Body of pancreas (tissue), 4 donors: ENCODE measurements at regions not wholly inside any gene's neighbourhood (a gene's known extent, or its start where the extent isn't known, plus 50 kb on each side); places are given as distances from the start of the nearest gene placed in this dataset.

Source experiments
- POLR2A ChIP-seq, 3 donors: fragments of 450-650 bp; IDR thresholded peaks; one replicate each; pipeline ENCODE4 v1.6.1; 2016; ENCODE audit warnings: antibody characterized with exemption in 3 of 3, mild to moderate bottlenecking in 2 of 3
- TF ChIP-seq, protein P1 (sequence below), 7 experiments: fragments of 450-650 bp in 4 of 7; fragments of 200-600 bp in 3 of 7; sonication (generic) in 3 of 7; IDR thresholded peaks; one replicate each; pipeline ENCODE4 v1.5.1; 2016 to 2019; ENCODE audit warnings: antibody characterized with exemption in 7 of 7

DNA sequence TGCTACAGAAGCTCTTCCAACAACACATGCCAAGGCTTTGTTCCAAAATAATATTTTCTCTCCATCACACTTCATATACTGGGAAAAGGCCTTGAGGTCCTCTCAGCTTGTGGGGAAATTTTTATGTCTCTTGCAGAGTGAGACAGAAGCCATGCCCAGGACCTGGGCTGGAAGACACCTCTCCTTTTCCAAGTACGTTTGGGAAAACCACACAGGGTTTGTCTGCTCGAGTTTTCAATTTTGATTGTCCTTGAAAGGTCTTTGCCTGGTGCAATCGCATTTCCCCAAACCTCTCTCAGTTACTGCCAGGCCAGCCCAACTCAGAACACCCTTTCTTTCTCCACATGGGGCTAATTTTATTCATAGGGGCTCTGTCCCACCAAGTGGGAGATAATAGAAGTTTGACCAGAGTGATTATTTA lies 272.2 kb downstream of the OSR1 start:
- TF ChIP-seq, protein P1, sequence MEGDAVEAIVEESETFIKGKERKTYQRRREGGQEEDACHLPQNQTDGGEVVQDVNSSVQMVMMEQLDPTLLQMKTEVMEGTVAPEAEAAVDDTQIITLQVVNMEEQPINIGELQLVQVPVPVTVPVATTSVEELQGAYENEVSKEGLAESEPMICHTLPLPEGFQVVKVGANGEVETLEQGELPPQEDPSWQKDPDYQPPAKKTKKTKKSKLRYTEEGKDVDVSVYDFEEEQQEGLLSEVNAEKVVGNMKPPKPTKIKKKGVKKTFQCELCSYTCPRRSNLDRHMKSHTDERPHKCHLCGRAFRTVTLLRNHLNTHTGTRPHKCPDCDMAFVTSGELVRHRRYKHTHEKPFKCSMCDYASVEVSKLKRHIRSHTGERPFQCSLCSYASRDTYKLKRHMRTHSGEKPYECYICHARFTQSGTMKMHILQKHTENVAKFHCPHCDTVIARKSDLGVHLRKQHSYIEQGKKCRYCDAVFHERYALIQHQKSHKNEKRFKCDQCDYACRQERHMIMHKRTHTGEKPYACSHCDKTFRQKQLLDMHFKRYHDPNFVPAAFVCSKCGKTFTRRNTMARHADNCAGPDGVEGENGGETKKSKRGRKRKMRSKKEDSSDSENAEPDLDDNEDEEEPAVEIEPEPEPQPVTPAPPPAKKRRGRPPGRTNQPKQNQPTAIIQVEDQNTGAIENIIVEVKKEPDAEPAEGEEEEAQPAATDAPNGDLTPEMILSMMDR (IDR thresholded peaks at IDR 0.05): no peak
- TF ChIP-seq POLR2A (IDR thresholded peaks at IDR 0.05): no peak
